DMS 273 (cell line): ENCODE measurements at regions not wholly inside any gene's neighbourhood (a gene's known extent, or its start where the extent isn't known, plus 50 kb on each side); places are given as distances from the start of the nearest gene placed in this dataset.

ENCODE experiments used
- DNase-seq: peaks from one replicate; lab custom pipeline; 2025; ENCODE audit not compliant: unreplicated experiment; lab: John Stamatoyannopoulos, UW

DNA sequence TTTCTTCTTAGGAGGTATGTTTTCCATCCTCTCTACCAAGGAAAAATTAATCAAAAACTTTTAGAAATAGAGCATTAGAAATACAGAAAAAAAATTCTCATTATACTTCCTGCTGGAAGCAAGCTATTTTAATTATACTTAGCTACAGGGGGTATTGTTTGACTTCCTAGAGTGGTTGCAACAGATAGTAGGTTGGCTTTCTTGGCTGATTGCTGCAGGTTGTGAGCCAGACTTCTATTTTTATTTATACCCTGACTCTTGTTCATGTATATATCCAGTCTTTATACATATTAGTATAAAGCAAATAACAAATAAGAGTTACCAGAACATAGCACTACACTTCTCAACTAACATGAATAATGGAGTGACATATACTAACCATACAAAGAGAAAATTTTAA lies 460.8 kb upstream of the REG3G start:
- no peak for DNase-seq

- DNase-seq: no peak
These were observed 456.6 kb upstream of the REG3G start for GRCh38 chr2:78568782-78569373.

DNA sequence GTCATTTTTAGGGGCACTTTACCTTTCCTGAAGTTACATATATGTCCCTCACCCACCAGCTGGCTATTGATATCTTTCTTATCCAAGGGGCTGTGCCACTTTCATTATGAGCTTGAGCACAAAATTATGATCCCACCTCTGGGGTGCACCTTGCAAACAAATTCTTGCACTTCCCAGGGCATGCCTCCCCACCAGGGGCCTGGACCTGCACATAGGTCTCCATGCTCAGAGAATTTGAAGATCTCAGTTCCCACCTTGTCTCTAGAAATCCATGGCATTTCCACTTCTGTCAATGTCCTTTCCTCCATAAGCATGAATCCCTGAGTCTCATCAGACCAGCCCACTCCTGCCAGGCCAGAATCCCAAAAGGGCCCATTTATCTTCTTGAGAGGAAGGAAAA lies 449.1 kb upstream of the REG3G start:
- DNase-seq: no peak

DNA sequence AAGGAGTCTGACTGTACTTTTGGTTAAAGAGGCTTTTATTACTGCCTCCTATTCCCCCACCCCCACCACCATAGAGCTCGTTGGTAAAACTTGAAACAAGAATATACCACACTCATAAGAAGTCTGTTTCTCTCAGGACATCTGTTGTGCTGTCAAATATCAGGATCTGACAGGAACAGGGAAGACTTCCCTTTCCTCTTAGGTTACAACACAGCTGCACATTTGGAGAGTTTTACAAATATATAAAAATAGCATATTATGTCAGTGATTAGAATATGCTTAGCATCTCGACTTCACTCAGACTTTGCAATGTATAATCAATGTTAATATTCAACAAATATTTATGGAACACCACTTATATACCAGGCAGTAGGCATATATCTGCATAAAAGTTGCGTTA lies 439.6 kb upstream of the REG3G start:
- no peak for DNase-seq

DNA sequence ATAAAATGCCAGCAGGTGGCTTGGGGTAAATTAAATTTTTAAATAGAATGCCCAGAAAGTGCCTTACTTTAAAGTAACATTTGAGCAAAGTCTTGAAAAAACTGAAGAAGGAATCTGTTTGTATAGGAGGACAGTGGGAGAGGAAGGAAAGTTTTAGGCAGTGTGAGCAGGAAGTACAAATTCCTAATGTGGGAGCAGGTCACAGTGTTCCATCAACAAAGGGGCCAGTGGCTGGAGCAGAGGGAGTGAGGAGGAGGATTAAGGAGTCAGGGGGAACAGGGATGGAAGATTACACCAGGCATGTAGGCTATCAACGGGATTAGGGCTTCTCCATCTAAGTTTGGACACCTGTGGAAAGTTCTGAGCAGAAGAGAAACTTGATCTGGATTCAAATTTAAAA lies 439.2 kb upstream of the REG3G start:
- no peak for DNase-seq

GRCh38 chr2:78589871-78590270 lies 435.6 kb upstream of the REG3G start:
- no peak for DNase-seq

- DNase-seq: no peak
These were observed 433.0 kb upstream of the REG3G start for GRCh38 chr2:78592491-78592890.

DNA sequence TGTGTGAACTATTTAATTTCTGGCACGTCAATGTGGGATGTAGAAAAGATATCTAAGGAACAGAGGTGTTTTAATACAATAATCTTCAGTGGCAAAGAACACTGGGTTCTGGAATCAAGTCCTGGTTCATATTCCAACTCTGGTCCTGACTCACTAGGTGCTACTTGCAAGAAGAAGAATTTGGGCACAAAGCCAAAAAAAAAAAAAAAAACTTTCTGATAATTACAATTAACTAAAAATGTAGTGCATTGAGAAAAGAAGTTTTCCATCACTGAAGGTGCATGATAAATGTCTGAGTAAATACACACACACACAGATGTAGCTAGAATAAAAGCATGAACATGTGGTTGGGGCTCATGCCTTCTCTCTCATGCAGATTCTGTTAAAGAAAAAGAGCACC lies 424.4 kb upstream of the REG3G start:
- DNase-seq: no peak

DNA sequence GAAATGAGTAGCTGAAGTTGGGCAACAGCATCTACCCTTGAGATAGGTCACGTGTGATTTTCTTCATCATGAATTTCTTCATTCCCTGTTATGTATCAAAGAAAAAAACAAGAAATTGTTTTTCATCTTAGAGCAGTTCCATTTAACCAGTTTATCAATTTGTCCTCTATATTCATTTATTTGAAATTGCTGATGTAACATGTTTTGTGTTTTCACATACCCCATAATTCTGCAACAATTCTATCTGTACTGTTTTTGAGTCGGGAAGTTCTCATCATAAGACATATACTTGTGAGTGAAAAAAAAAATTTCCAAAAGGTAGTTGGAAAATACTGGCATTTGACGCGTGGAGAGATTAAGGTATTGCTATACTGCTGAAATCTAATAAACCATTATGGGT lies 422.6 kb upstream of the REG3G start:
- DNase-seq: no peak

DNA sequence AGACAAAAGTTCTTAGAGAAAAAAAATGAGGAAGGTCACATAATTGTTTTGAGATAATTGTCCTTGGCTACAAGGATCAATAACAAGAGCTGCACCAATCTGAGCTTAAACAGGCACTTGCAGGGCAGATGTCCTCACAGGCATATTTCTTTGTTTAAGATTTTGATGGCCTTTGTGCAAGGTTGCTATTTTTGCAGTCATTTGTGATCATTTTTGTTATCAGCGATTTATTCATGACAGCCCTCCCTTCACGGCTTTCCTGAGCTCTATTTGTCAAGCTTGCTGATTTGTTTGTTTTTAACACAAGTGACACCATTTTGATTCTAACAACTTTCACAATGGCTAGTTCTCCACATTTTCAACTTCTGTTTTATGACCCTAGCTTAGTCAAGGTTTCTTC lies 418.6 kb upstream of the REG3G start:
- DNase-seq: no peak

DNA sequence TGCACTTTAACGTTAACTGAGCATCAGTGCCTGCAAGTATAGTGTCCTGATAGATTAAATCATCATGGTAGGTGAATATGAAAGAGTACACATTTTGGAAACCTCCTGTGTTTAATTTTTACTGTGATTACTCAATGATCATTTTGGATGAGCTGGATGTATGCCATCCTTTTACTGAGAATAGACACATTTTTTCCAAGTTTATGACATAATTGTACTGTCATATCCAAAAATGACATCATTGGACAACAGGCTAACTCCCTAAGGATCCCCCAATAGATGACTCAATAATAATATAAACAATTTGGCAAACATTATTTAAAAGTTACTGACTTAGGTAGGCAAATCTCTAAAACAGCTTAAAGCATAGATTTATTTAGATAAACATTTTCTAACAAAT lies 410.8 kb upstream of the REG3G start:
- DNase-seq: no peak

DNA sequence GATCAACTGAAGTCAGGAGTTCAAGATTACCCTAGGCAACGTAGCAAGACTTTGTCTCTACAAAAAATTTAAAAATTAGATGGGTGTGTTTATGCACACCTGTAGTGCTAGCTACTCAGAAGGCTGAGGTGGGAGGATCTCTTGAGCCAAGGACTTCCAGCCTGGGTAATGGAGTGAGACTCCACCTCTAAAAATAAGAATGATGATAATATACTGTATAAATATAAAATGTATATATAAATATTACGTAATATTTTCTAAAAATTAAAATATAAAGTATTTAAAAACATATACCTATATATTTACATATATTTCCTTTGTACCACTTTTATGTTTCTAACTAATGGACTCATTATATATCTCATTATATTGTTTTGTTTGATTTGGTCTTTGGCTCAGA lies 409.5 kb upstream of the REG3G start:
- DNase-seq: no peak

DNA sequence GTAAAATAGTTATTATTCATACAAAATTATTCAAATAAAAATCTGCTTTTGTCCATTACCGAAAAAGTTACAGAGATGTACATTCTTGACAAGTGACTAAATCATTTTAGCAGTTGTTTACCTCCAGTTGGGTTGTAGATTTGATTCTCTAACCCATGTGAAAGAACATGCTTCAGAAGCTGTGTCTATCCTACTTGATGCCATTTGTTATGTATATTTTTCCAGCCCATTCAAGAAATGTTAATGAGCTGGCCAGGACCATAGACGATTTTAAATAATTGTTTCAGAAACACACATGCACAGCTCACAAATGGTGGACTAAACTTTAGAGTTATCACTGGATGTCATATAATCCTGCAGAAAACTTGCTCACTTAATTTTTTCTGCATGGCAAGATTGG lies 391.1 kb upstream of the REG3G start:
- DNase-seq: no peak

DNA sequence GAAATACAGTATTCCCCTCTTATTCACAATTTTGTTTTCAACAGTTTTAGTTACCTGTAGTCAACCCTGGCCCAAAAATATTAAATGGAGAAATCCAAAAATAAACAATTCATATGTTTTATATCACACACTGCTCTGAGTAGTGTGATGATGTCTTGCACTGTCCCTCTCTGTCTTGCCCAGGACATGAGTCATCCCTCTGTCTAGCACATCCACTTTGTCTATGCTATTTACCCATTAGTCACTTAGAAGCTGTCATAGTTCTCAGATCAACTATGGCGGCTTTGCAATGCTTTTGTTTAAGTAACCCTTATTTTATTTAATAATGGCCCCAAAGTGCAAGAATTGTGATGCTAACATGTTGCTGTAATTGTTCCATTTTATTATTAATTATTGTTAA lies 380.6 kb upstream of the REG3G start:
- no peak for DNase-seq

GRCh38 chr2:78646533-78647364 lies 378.8 kb upstream of the REG3G start:
- DNase-seq: no peak

- no peak for DNase-seq
These were observed 376.9 kb upstream of the REG3G start for GRCh38 chr2:78648558-78648957.

DNA sequence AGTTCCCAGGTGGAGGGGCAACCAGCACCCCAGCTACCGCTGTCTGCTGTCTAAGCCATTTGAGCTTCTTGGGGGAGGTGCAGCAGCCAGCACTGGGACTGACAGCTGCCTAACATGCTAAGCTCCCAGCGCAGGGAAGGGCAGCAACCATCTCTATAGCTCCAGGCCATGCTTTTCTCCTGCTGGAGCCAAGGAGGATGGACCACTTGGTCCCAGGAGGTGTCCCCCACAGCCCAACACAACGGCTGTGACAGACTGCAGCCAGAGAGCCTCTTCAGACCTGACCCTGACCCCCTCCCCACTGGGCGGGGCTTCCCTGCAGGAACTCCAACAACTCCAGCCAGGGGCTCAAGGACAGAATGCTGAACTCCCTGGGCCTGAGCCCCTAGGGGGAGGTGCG lies 370.6 kb upstream of the REG3G start:
- DNase-seq: no peak

DNA sequence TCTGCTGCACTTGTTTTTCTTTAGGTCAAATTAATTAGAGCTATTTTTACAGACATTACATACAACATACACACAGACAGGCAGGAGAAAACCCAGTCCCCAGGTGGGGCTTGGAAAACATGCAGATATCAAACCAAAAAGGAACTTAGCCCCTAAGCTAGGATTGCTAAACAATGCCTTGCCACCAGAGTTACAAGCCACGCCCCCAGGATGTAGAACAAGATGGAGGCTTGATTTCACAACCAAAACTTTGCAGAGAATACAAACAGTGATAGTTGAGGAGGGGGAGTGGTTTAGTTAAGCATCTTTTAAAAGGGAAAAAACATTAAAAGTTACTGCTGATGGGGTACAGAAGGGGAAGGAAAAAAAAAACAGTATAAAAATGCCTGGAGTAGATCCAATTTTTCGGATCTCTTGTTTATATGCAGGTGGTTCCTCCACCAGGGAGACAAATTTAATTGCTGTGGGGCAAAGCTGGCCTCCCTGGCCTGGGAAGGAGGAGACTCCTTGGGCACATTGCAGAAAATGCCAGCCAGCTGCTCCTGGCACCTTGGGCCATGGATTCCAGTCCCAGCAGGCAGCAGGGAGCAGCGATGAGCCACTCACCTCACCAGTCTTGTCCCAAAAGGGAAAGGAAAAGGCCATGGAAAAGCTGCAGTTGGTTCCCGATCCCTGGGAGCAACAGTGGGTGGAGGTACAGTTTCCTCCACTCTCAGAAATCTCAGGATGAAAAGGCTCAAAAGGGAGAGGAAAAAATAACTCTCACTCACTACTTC lies 348.4 kb upstream of the REG3G start:
- no peak for DNase-seq

- no peak for DNase-seq
These were observed 347.7 kb upstream of the REG3G start for GRCh38 chr2:78677774-78678173.

GRCh38 chr2:78681386-78681785 lies 344.1 kb upstream of the REG3G start:
- no peak for DNase-seq

- no peak for DNase-seq
These were observed 342.7 kb upstream of the REG3G start for GRCh38 chr2:78682781-78683180.

GRCh38 chr2:78686625-78687153 lies 338.8 kb upstream of the REG3G start:
- DNase-seq: no peak
